Esophagus muscularis mucosa (tissue), 4 donors: ENCODE measurements at regions not wholly inside any gene's neighbourhood (a gene's known extent, or its start where the extent isn't known, plus 50 kb on each side); places are given as distances from the start of the nearest gene placed in this dataset.
"Not testable (repeated sequence)": the region's sequence is repeated elsewhere in the genome, so short reads cannot be mapped to it uniquely, and the experiment has no call there.

Experiments used
- DNase-seq: peaks from one replicate; pipeline ENCODE4 v3.0.0-alpha.2; 2017; ENCODE audit errors: extremely low spot score
- H3K27ac ChIP-seq, 4 donors: fragments of 200-600 bp; sonication (generic); replicated peaks in 1 of 4; 1 replicate in 3 of 4; 2 replicates in 1 of 4; pipeline ENCODE4 v1.5.1; 2016 to 2019; ENCODE audit warnings: mild to moderate bottlenecking in 1 of 4
- H3K27me3 ChIP-seq, 4 donors: fragments of 200-600 bp; sonication (generic); one replicate each; pipeline versions ENCODE4 v1.5.1 to v1.6.0; 2016 to 2019
- H3K36me3 ChIP-seq, 4 donors: fragments of 200-600 bp; sonication (generic); one replicate each; pipeline ENCODE4 v1.5.1; 2016 to 2019
- H3K4me1 ChIP-seq, 4 donors: fragments of 200-600 bp; sonication (generic); one replicate each; pipeline ENCODE4 v1.5.1; 2016 to 2019
- H3K4me3 ChIP-seq, 4 donors: fragments of 200-600 bp; sonication (generic); 1 replicate in 2 of 4; 2 replicates in 2 of 4; pipeline ENCODE4 v1.5.1; 2016 to 2019; ENCODE audit warnings: mild to moderate bottlenecking in 4 of 4, moderate library complexity in 1 of 4
- H3K9me3 ChIP-seq, 4 donors: fragments of 200-600 bp; sonication (generic); 1 replicate in 3 of 4; 2 replicates in 1 of 4; pipeline ENCODE4 v1.5.1; 2016 to 2019
- EP300 ChIP-seq: sonication (generic); formaldehyde crosslinking; IDR thresholded peaks from one replicate; pipeline ENCODE4 v1.6.1; 2017; ENCODE audit warnings: antibody characterized with exemption
- POLR2A ChIP-seq: fragments of 450-650 bp; IDR thresholded peaks from one replicate; pipeline ENCODE4 v1.6.1; 2017; ENCODE audit warnings: antibody characterized with exemption, moderate library complexity, mild to moderate bottlenecking, low read depth
- POLR2AphosphoS5 ChIP-seq, 2 donors: sonication (generic); formaldehyde crosslinking; IDR thresholded peaks; one replicate each; pipeline ENCODE4 v1.6.1; 2017; ENCODE audit warnings: antibody characterized with exemption in 2 of 2
- WGBS: methylation state at CpG from one replicate; pipeline ENCODE4 v1.1.5; 2018; 5-methylcytosine and 5-hydroxymethylcytosine counted together
- intact Hi-C: fragments of 100-400 bp; cut with DNase I; formaldehyde crosslinking; loops from one replicate; pipeline ENCODE4 v1.15.1; 2023
- TF ChIP-seq, protein P1 (sequence below), 3 experiments: fragments of 200-600 bp in 2 of 3; fragments of 450-650 bp in 1 of 3; sonication (generic) in 2 of 3; IDR thresholded peaks; one replicate each; pipeline ENCODE4 v1.5.1; 2017 to 2019; ENCODE audit warnings: antibody characterized with exemption in 3 of 3, mild to moderate bottlenecking in 2 of 3, moderate library complexity in 1 of 3

DNA sequence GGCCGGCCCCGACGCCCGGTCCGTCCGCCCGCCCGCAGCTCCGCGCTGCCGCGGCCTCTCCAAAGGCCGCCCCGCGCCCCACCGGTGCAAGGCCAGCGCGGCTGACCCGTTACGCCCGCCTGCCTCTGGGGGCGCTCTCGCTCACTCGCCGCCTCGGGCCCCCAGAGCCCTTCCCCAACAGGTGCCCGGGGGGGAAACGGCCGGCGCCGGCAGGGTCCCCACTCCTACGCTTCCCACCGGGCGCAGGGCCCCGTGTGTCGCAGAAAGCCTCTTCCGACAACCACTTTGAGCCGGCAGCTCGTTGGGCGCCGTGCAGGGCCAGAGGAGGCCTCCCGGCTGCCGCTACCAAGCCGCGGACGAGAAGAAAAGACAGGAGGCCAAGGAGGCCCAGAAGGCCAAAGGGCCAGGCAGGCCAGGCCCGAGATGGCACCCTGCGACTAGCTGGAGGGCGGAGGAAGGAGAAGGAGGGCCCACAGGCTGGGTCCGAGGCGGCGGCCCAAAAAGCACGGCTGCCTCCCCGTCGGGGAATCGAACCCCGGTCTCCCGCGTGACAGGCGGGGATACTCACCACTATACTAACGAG lies 64.9 kb upstream of the FCGR2A start:
- Histone ChIP-seq H3K4me1 (peaks cover 0 to 13% (median 11%) of the 10 kb centered on the region in 4 donors), H3K4me3 (peak overlapping the region; percentile 53 to 80 (median 62)), H3K27me3 (peaks cover 0 to 58% (median 13%) of the 10 kb centered on the region in 4 donors), H3K27ac (peak overlapping the region in 3 of 4 donors; percentile 33 to 55 (median 38)), H3K9me3 (no peaks in the 10 kb centered on the region), H3K36me3 (no peaks in the 10 kb centered on the region)
- TF ChIP-seq EP300 (no peak), POLR2AphosphoS5 (IDR thresholded peaks at IDR 0.05) (no peak), POLR2A (no peak)
- TF ChIP-seq, protein P1, sequence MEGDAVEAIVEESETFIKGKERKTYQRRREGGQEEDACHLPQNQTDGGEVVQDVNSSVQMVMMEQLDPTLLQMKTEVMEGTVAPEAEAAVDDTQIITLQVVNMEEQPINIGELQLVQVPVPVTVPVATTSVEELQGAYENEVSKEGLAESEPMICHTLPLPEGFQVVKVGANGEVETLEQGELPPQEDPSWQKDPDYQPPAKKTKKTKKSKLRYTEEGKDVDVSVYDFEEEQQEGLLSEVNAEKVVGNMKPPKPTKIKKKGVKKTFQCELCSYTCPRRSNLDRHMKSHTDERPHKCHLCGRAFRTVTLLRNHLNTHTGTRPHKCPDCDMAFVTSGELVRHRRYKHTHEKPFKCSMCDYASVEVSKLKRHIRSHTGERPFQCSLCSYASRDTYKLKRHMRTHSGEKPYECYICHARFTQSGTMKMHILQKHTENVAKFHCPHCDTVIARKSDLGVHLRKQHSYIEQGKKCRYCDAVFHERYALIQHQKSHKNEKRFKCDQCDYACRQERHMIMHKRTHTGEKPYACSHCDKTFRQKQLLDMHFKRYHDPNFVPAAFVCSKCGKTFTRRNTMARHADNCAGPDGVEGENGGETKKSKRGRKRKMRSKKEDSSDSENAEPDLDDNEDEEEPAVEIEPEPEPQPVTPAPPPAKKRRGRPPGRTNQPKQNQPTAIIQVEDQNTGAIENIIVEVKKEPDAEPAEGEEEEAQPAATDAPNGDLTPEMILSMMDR (IDR thresholded peaks at IDR 0.05) = peak; percentile 23 to 43 (median 39)
- intact Hi-C loops = no loop called here
- no peak for DNase-seq
- WGBS = 0% methylated on average over 18 of the region's 61 CpGs

DNA sequence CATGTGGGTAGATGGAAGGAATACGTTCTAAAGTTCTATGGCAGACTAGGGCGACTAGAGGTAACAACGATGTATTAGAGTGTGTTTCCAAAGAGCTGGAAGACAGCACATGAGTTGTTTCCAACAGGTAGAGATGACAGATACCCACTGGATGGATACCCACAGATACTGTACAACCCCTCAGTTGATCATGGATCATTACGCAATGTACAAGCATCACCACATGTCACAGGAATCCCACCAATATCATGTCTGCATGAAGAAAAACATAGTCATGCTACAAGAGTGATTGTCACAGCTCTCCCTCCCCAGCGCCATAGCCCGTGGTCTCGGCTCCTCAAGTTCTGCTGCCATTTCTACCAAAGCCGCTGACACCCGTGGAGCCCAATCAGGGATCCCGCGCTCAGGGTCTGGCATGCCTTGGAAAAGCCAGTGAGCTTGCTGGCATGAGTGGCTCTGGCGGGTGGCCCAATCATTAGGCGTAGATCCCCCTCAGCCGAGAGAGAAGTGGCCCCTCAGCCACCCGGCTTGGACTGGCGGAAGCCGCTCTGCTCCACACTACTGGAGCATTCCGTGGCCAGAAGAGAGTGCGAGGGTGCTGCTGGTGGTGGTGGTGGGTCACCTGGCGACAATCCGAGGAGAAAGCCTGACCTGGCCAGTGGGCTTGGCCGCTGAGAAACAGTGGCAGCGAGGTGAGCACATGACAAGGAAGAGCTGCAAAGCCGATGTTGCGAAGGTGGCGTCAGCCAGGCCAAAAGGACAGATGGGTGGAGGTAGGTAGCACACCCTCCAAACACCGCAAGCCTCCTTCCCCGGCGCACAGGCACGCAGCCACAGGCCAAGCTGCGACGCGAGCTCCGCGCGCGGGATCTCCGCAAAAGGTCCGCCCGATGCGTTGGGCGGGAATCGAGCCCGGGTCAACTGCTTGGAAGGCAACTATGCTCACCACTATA lies 65.7 kb upstream of the FCGR2A start:
- Histone ChIP-seq H3K27ac (no peak overlapping the region), H3K27me3 (peaks cover 0 to 59% (median 13%) of the 10 kb centered on the region in 4 donors), H3K4me3 (peak overlapping the region; percentile 53 to 80 (median 62)), H3K4me1 (peaks cover 0 to 13% (median 11%) of the 10 kb centered on the region in 4 donors), H3K36me3 (no peaks in the 10 kb centered on the region), H3K9me3 (no peaks in the 10 kb centered on the region)
- WGBS = 42% methylated on average over 13 of the region's 44 CpGs
- TF ChIP-seq, protein P1 (IDR thresholded peaks at IDR 0.05) = no peak
- TF ChIP-seq POLR2A (no peak), EP300 (no peak), POLR2AphosphoS5 (IDR thresholded peaks at IDR 0.05) (no peak)
- no peak for DNase-seq
- intact Hi-C loops = no loop called here

DNA sequence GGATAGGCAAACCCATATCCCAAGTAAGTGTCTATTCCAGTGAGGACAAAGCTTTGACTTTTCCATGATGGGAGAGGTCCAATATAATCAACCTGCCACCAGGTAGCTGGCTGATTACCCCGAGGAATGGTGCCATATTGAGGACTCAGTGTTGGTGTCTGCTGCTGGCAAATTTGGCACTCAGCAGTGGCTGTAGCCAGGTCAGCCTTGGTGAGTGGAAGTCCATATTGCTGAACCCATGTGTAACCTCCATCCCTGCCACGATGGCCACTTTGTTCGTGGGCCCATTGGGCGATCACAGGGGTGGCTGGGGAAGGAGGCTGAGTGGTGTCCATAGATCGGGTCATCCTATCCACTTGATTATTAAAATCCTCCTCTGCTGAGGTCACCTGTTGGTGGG lies 65.5 kb upstream of the CFAP126 start:
- intact Hi-C loops = not testable (repeated sequence)

DNA sequence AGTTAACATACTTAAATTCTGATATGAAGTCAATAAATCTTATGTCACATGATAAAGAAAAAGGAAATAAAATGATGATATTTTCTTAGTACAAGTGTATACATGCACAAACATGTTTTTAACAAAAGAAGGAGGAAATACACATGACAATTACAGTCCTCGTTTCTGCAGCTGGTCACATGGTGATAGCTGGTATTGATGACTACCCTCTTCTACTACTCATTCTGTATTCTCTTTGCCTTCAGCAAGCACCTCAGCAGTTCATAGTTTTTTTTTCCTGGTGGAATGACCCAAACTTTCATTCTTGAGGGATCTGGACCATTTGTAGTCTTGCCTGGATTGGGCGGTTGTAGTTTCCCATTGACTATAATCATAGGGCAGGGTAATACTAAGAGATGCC lies 64.4 kb upstream of the CFAP126 start:
- H3K4me3 ChIP-seq = no peak overlapping the region
- WGBS = 86% methylated on average over 2 of the region's 2 CpGs
- peaks cover 0 to 68% (median 6%) of the 10 kb centered on the region in 4 donors for H3K27me3 ChIP-seq
- peaks cover 0 to 5% (median 0%) of the 10 kb centered on the region in 4 donors for H3K4me1 ChIP-seq
- no peaks in the 10 kb centered on the region for H3K36me3 ChIP-seq
- intact Hi-C loops = no loop called here
- no peak overlapping the region for H3K27ac ChIP-seq
- no peak for TF ChIP-seq POLR2A
- no peak for TF ChIP-seq EP300
- TF ChIP-seq, protein P1 (IDR thresholded peaks at IDR 0.05) = no peak
- no peak for TF ChIP-seq POLR2AphosphoS5 (IDR thresholded peaks at IDR 0.05)
- H3K9me3 ChIP-seq = no peaks in the 10 kb centered on the region
- DNase-seq = no peak

More for the DNA sequence above, 65.5 kb upstream of the CFAP126 start:
- not testable (repeated sequence) for H3K36me3 ChIP-seq, H3K4me1 ChIP-seq, H3K4me3 ChIP-seq, H3K9me3 ChIP-seq, H3K27ac ChIP-seq, DNase-seq
- H3K27me3 ChIP-seq = peaks cover 0 to 68% (median 3%) of the 10 kb centered on the region in 4 donors
- 92% methylated on average over 5 of the region's 5 CpGs for WGBS
